ENCODE measurements at regions not wholly inside any gene's neighbourhood (a gene's known extent, or its start where the extent isn't known, plus 50 kb on each side); places are given as distances from the start of the nearest gene placed in this dataset.

DNA sequence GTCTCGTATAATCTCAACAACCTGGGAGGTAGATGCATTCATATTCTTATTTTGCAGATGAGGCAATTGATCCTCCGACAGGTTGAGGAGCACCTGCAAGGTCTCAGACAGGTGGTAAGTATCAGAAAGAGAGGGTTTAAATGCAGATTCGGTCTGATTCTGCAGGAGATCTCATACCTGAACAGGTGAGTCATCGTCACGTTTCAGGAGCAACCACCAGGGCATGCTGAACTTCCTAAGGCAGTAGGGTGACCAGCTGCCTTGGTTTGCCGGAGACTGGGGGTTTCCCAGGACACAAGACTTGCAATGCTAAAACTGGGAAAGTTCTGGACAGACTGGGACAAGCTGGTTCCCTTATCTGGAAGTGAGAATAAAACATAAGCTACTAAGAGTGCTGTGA is 68.8 kb upstream of the TSHZ3 start:
- Histone ChIP-seq H3K4me2 (ENCODE audit: low read depth, low read length) (no peak overlapping the region), H3K4me1 (ENCODE audit: low read length) (no peaks in the 10 kb centered on the region), H3K9me2 (replicated peaks; ENCODE audit: insufficient read depth, low read length) (no peaks in the 10 kb centered on the region), H3K4me3 (ENCODE audit: low read length) (no peak overlapping the region), H3F3A (ENCODE audit: insufficient read depth, low read length) (no peaks in the 10 kb centered on the region), H3K9me3 (replicated peaks; ENCODE audit: insufficient read depth, low read length) (no peaks in the 10 kb centered on the region), H3K27ac (ENCODE audit: low read length) (no peak overlapping the region), H3K36me3 (replicated peaks; ENCODE audit: insufficient read depth, low read length) (no peaks in the 10 kb centered on the region), H2AFZ (ENCODE audit: low read length) (no peak overlapping the region), H3K79me2 (ENCODE audit: low read length) (no peaks in the 10 kb centered on the region), H3K9ac (ENCODE audit: low read length) (no peak overlapping the region), H3K27me3 (replicated peaks; ENCODE audit: insufficient read depth, low read length) (peaks cover 56% of the 10 kb centered on the region), H4K20me1 (ENCODE audit: insufficient read depth, low read length) (no peaks in the 10 kb centered on the region)
- DNase-seq, result no peak
- TF ChIP-seq, protein P1, sequence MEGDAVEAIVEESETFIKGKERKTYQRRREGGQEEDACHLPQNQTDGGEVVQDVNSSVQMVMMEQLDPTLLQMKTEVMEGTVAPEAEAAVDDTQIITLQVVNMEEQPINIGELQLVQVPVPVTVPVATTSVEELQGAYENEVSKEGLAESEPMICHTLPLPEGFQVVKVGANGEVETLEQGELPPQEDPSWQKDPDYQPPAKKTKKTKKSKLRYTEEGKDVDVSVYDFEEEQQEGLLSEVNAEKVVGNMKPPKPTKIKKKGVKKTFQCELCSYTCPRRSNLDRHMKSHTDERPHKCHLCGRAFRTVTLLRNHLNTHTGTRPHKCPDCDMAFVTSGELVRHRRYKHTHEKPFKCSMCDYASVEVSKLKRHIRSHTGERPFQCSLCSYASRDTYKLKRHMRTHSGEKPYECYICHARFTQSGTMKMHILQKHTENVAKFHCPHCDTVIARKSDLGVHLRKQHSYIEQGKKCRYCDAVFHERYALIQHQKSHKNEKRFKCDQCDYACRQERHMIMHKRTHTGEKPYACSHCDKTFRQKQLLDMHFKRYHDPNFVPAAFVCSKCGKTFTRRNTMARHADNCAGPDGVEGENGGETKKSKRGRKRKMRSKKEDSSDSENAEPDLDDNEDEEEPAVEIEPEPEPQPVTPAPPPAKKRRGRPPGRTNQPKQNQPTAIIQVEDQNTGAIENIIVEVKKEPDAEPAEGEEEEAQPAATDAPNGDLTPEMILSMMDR (IDR thresholded peaks at IDR 0.05; ENCODE audit: low read length), result no peak

DNA sequence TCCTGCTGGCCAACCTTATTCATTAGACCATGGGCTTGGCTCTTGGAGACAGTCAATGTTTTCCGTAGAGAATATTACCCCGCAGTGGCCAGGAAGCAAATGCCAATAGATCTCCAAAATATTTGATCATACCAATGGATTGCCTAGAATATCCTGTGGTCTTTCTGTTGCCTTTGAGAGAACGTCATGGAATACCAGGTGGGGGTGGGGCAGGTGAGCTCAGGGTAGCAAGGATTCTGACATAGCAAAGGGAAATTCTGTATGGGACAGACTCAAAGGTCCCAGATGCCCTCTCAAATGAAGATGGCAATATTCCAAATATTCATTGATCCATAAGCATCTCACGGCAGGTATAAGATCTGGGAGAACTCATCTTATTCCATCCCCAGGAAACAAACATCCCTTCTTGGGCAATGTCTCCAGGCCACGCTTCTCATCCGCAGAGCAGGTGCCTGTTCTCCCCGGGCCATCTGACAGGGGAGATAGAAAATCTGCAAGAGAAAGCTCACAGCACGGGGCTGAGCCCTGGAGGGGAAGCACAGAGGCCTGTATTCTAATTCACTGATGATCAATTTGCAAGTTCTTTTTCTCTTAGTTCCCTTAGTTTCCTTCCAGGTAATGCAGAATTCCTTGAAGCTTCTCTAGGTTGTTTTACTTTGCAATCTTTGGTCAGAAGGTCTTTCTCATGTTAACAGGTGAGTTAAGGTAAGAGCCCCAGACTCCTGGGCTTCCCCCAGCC is 69.6 kb upstream of the TSHZ3 start:
- no peaks in the 10 kb centered on the region for H3K9me2 ChIP-seq (replicated peaks; ENCODE audit: insufficient read depth, low read length)
- no peak for TF ChIP-seq EZH2phosphoT487 (IDR thresholded peaks at IDR 0.05; ENCODE audit: low read length)
- no peak for TF ChIP-seq EZH2 (optimal IDR thresholded peaks at IDR 0.05; ENCODE audit: low read depth, low read length)
- TF ChIP-seq, protein P1 (IDR thresholded peaks at IDR 0.05; ENCODE audit: low read length), result no peak
- peaks cover 60% of the 10 kb centered on the region for H3K27me3 ChIP-seq (replicated peaks; ENCODE audit: insufficient read depth, low read length)
- no peak for DNase-seq
- no peak overlapping the region for H3K27ac ChIP-seq (ENCODE audit: low read length)
- H3K4me1 ChIP-seq (ENCODE audit: low read length), result no peaks in the 10 kb centered on the region
- no peaks in the 10 kb centered on the region for H3K79me2 ChIP-seq (ENCODE audit: low read length)
- no peak overlapping the region for H2AFZ ChIP-seq (ENCODE audit: low read length)
- H3K4me2 ChIP-seq (ENCODE audit: low read depth, low read length), result no peak overlapping the region
- no peaks in the 10 kb centered on the region for H3F3A ChIP-seq (ENCODE audit: insufficient read depth, low read length)
- H4K20me1 ChIP-seq (ENCODE audit: insufficient read depth, low read length), result no peaks in the 10 kb centered on the region
- H3K36me3 ChIP-seq (replicated peaks; ENCODE audit: insufficient read depth, low read length), result no peaks in the 10 kb centered on the region
- no peaks in the 10 kb centered on the region for H3K9me3 ChIP-seq (replicated peaks; ENCODE audit: insufficient read depth, low read length)
- H3K9ac ChIP-seq (ENCODE audit: low read length), result no peak overlapping the region
- H3K4me3 ChIP-seq (ENCODE audit: low read length), result no peak overlapping the region

DNA sequence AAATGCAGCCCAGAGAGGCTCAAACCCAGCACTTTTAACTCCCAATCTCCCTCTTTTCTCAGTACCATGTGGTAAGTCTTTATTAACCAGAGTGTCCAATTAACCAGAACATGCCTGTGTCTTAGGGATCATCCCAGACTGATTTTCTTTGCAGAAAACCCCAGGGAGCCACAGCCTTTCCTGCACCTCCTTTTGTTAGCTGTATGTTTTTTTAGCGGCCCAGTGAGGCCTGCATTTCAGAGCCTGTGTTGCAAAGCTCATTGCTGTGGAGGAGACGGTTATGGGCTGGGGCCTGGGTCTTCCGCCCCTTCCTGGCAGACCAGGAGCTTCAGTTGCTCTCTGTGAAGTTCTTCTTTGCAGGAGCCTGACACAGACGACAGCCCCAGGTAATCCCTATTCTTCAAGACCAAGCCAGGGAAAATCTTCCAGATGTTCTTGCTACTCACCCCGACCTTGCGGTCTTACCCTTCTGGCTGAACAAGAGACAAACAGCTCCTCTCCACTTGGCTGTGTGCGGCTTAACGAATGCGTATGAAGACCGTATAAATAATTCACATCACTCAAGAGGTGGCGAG is 70.7 kb upstream of the TSHZ3 start:
- no peaks in the 10 kb centered on the region for H3K9me3 ChIP-seq (replicated peaks; ENCODE audit: insufficient read depth, low read length)
- no peak for DNase-seq
- H3K36me3 ChIP-seq (replicated peaks; ENCODE audit: insufficient read depth, low read length), result no peaks in the 10 kb centered on the region
- H3K4me2 ChIP-seq (ENCODE audit: low read depth, low read length), result no peak overlapping the region
- no peaks in the 10 kb centered on the region for H3K9me2 ChIP-seq (replicated peaks; ENCODE audit: insufficient read depth, low read length)
- H3K9ac ChIP-seq (ENCODE audit: low read length), result no peak overlapping the region
- no peaks in the 10 kb centered on the region for H3K4me1 ChIP-seq (ENCODE audit: low read length)
- TF ChIP-seq EZH2phosphoT487 (IDR thresholded peaks at IDR 0.05; ENCODE audit: low read length) (no peak), EZH2 (optimal IDR thresholded peaks at IDR 0.05; ENCODE audit: low read depth, low read length) (no peak)
- TF ChIP-seq, protein P1 (IDR thresholded peaks at IDR 0.05; ENCODE audit: low read length), result no peak
- H3K79me2 ChIP-seq (ENCODE audit: low read length), result no peaks in the 10 kb centered on the region
- H4K20me1 ChIP-seq (ENCODE audit: insufficient read depth, low read length), result no peaks in the 10 kb centered on the region
- H3K27me3 ChIP-seq (replicated peaks; ENCODE audit: insufficient read depth, low read length), result peaks cover 69% of the 10 kb centered on the region
- no peak overlapping the region for H3K4me3 ChIP-seq (ENCODE audit: low read length)
- H3F3A ChIP-seq (ENCODE audit: insufficient read depth, low read length), result no peaks in the 10 kb centered on the region
- H3K27ac ChIP-seq (ENCODE audit: low read length), result no peak overlapping the region
- H2AFZ ChIP-seq (ENCODE audit: low read length), result no peak overlapping the region

Measured in MM.1S (cell line).